Chondrocyte (in vitro differentiated cells): ENCODE measurements at regions not wholly inside any gene's neighbourhood (a gene's known extent, or its start where the extent isn't known, plus 50 kb on each side); places are given as distances from the start of the nearest gene placed in this dataset.

Source experiments
- DNase-seq: peaks from one replicate; pipeline ENCODE4 v3.0.0; 2021; ENCODE audit warnings: mixed read lengths, low spot score
- H3K27ac Mint-ChIP-seq: one replicate; pipeline ENCODE4 v1.8.0; 2021; ENCODE audit warnings: mild to moderate bottlenecking, moderate library complexity, mixed read lengths; ENCODE audit not compliant: unreplicated experiment
- H3K27me3 Mint-ChIP-seq: 2 replicates; pipeline ENCODE4 v1.8.0; 2021; ENCODE audit warnings: low read depth, mixed read lengths
- H3K36me3 Mint-ChIP-seq: 2 replicates; pipeline ENCODE4 v1.8.0; 2021; ENCODE audit warnings: low read depth, mixed read lengths
- H3K4me1 Mint-ChIP-seq: 2 replicates; pipeline ENCODE4 v1.8.0; 2021; ENCODE audit warnings: low read depth, mild to moderate bottlenecking, mixed read lengths
- H3K4me3 Mint-ChIP-seq: one replicate; pipeline ENCODE4 v1.8.0; 2021; ENCODE audit warnings: mild to moderate bottlenecking, moderate library complexity, mixed read lengths; ENCODE audit not compliant: unreplicated experiment
- H3K9me3 Mint-ChIP-seq: 2 replicates; pipeline ENCODE4 v1.8.0; 2021; ENCODE audit warnings: low read depth, mixed read lengths
- CTCF ChIP-seq: fragments of 200-600 bp; sonication (generic); IDR thresholded peaks from 2 replicates; pipeline ENCODE4 v1.5.0; 2021; ENCODE audit warnings: antibody characterized with exemption, mild to moderate bottlenecking, moderate library complexity

- H3K9me3 Mint-ChIP-seq, result no peaks in the 10 kb centered on the region
- no peaks in the 10 kb centered on the region for H3K36me3 Mint-ChIP-seq
- TF ChIP-seq CTCF, result no peak
- DNase-seq, result no peak
- no peak overlapping the region for H3K4me3 Mint-ChIP-seq
- H3K27me3 Mint-ChIP-seq, result peaks cover 10% of the 10 kb centered on the region
- H3K4me1 Mint-ChIP-seq, result no peaks in the 10 kb centered on the region
- no peak overlapping the region for H3K27ac Mint-ChIP-seq
These were observed 255.3 kb upstream of the TRPC7 start for GRCh38 chr5:136620621-136621020.

- no peak overlapping the region for H3K4me3 Mint-ChIP-seq
- no peaks in the 10 kb centered on the region for H3K36me3 Mint-ChIP-seq
- H3K27ac Mint-ChIP-seq, result no peak overlapping the region
- H3K27me3 Mint-ChIP-seq, result peaks cover 10% of the 10 kb centered on the region
- no peaks in the 10 kb centered on the region for H3K9me3 Mint-ChIP-seq
- DNase-seq, result no peak
- TF ChIP-seq CTCF, result no peak
- H3K4me1 Mint-ChIP-seq, result no peaks in the 10 kb centered on the region
These were observed 254.7 kb upstream of the TRPC7 start for GRCh38 chr5:136620016-136620419.

GRCh38 chr5:136619556-136619955 is 254.2 kb upstream of the TRPC7 start:
- Mint-ChIP-seq H3K4me3 (no peak overlapping the region), H3K9me3 (no peaks in the 10 kb centered on the region), H3K27me3 (peaks cover 10% of the 10 kb centered on the region), H3K36me3 (no peaks in the 10 kb centered on the region), H3K27ac (no peak overlapping the region), H3K4me1 (no peaks in the 10 kb centered on the region)
- no peak for DNase-seq
- no peak for TF ChIP-seq CTCF

- peaks cover 6% of the 10 kb centered on the region for H3K27me3 Mint-ChIP-seq
- no peaks in the 10 kb centered on the region for H3K36me3 Mint-ChIP-seq
- no peak for DNase-seq
- H3K9me3 Mint-ChIP-seq, result peaks cover 6% of the 10 kb centered on the region
- TF ChIP-seq CTCF, result no peak
- H3K4me3 Mint-ChIP-seq, result no peak overlapping the region
- H3K27ac Mint-ChIP-seq, result no peak overlapping the region
- no peaks in the 10 kb centered on the region for H3K4me1 Mint-ChIP-seq
These were observed 250.1 kb upstream of the TRPC7 start for GRCh38 chr5:136615251-136616119.

DNA sequence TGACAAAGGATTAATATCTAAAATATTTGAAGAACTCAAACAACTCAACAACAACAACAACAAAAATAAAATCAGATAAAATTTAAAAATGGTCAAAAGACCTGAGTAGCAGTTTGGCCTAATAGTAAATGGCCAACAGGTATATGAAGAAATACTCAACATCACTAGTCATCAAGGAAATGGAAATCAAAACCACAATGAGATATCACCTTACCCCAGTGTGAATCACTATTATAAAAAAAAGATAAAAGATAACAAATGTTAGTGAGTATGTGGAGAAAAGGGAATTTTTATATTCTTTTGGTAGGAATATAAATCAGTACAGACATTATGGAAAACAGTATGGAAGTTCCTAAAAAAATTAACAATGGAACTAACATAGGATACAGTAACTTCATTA is 247.9 kb upstream of the TRPC7 start:
- H3K4me1 Mint-ChIP-seq, result no peaks in the 10 kb centered on the region
- DNase-seq, result no peak
- H3K36me3 Mint-ChIP-seq, result no peaks in the 10 kb centered on the region
- no peak for TF ChIP-seq CTCF
- peaks cover 7% of the 10 kb centered on the region for H3K9me3 Mint-ChIP-seq
- H3K4me3 Mint-ChIP-seq, result no peak overlapping the region
- no peak overlapping the region for H3K27ac Mint-ChIP-seq
- H3K27me3 Mint-ChIP-seq, result peaks cover 7% of the 10 kb centered on the region
